ENCODE measurements at regions not wholly inside any gene's neighbourhood (a gene's known extent, or its start where the extent isn't known, plus 50 kb on each side); places are given as distances from the start of the nearest gene placed in this dataset.
A peak's percentile ranks its signal among the peaks of the same experiment; 100 is the strongest.

DNA sequence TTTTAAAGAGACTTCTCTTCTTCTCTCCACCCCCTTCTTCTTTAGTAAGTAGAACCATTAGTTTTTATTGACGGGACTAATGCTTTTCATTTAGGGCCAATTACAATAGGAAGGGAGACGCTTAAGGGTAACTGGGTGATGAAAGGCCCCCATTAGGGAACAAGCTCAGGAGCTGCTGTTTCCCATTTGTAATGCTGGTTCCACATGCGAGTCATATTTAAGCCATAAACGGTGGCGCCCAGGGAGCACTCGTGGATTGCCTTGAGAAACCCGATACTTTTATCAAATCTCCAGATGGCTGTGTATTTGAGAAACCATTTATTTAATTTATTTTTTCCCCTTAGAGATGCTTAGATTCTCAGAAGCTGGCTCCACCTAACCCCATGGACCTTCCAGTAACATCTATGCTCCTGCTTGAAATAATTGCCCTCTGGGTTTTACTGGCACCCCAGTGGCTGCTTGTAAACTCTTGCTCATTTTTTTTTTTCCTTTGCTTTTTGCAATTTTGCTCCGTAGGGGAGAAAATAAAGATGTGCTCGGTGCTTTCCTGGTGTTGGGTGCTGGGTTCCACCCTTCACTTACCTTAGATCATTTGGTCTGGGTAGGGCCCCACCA, 124.2 kb upstream of the MSX1 start:
- DNase-seq: no peak

DNA sequence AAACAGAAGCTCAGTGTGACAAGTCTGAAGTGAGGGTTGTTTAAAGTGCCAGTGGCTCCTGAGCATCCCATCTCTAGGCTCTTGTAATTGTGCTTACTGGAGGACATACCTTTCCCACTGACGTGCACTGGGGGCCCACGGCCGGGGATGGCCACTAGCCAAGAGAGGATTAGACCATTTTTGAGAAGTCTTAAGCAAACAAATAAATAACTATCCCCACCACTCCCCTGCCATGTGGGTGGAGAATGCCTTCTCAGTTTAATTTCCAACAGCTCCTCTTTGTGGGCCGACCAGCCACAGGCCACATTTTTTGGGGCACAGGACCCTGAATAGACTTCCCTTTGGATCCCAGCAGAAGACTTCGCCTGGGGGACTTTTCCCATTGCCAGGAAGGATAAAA, 125.0 kb upstream of the MSX1 start:
- no peak for DNase-seq

DNA sequence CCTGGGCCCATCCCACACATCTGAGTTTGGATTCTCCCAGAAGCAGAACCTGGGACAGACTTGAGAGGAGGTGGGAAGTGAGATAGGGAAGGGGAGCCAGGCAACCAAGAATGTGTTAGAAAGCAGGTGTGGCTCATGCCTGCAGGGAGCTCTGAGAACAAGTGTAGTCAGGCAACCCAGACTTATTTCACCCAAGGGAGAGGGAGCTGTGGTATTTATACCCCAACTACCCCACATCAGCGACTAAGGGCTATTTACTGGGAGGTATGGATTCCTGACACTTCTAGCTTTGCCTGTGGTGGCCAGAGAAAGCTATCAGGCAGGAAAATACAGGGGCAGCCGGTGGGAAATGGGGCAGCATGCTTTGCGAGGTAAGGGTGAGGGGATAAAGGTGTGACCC, 125.8 kb upstream of the MSX1 start:
- no peak for DNase-seq

DNA sequence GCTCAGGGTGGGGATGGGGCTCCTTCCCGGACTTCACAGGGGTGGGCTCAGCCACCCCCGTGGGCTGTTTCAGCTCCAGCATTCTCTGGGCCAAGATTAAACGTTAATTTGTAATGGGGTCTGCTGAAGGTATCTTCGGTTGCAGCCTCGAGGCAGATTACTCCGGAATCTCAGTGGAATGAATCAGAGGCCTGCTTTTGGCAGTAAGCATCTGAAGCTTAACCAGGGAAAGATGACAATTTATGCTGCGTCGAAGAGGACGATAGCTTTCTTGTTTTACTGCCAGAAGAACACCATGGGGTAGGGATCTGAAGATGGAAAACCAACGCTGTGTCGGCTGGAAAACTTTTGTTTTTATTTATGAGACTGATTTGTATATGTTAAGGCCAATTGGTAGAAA, 129.2 kb upstream of the MSX1 start:
- no peak for DNase-seq

DNA sequence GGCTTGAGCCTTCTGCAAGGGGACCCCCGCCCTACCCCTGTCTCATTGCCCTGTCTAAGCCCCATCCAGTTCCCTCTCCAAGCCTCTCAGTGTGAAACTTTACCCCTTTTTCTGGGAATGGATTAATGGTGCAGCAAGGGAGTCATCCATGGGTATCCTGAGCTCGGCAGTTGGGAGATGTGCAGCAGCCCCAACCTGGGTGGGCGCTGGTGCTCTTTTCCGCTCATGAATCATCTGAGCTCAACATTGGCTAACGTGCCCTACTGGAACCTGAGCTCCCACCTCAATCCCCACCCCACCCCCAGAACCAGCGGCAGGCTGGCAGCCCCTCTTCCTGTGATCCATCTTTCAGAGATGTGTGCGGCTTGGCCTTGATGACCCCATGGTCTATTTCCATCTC, 130.3 kb upstream of the MSX1 start:
- DNase-seq: no peak

DNA sequence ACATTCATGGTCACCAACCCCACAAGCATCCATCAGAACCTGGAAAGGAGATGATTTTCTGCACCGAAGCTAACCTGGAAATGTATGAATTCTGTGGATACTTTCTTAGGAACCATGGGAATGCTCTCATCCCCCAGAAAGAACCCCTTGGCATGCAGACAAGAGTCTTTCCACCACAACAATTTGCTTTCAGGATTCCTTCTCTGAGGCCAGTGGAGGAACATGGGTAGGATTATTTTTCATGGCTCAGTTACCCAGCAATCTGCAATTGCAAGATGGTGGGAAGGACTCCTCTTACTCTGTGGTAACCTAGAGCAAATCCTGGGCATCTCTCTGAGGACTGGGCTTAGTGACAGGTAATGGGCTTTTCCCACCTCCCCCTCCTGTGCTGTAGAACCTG, 131.9 kb upstream of the MSX1 start:
- no peak for DNase-seq

DNA sequence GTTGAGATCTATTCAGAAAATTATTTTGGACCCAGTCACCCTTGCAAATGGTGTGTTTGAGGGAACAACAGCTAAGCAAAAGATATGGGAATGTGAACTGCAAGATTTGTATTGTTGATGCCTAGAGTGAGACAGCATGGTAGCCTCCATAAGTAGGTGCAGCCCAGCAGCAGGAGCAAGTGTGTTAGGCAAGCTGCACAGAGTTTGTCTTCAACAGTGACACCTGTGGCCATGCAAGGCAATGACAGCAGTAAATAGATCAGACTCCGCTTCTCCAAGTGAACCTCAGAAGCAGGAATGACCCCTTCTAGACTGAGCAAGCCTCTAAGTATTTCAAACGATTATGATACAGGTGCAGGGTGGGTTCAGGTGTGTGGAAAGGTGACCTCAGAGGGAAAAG, 133.4 kb upstream of the MSX1 start:
- no peak for DNase-seq

DNA sequence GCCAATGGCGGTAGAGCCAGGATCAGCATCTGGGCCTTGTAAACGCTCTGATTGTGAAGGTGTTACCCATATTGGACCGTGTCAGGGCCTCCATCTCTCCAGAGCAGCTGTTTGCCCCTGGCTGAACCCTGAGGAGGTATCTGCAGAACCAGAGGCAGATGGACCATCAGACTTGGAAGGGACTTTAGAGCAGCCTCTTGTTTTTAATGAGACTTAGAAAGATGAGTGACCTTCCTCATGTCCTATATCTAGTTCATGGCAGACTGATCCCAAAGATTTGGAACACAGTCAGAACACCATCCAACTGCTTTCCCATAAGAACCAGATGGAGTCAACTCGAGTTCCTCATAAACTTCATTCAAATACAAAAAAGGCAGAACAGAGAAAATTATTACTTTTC, 135.1 kb upstream of the MSX1 start:
- DNase-seq: no peak

DNA sequence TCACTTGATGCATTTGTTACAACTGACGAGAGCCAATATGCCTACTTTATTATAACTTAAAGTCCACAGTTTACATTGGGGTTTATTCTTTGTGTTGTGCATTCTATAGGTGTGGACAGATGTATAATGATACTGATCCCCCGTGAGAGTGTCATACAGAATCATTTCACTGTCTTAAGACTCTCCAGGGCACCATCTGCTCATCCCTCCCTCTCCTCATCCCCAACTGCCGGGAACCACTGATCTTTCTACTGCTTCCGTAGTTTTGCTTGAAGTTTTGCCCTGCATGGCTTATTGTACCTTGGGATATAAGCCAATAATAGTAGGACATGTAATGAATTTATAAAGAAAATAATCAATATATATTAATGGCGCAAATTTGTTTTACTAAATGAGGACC, 137.8 kb upstream of the MSX1 start:
- DNase-seq: no peak

DNA sequence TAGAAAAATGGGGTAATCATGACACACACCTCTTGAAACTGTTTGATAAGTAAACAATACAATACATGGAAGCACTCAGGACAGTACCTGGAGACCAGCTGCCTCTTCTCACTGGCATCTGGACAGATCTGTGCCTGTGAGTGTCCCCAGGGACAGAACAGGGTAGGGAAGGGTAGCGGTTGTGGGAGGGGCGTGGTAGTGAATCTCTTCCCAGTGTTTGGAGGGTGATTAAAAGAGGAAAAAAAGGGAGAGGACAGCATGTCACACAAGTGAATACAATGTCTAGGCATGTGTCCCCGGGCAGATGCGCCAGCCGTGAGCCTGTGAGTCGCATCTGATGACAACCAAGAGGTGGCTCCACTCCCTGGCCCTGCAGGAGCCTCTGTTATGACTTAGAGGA, 138.8 kb upstream of the MSX1 start:
- DNase-seq: no peak

DNA sequence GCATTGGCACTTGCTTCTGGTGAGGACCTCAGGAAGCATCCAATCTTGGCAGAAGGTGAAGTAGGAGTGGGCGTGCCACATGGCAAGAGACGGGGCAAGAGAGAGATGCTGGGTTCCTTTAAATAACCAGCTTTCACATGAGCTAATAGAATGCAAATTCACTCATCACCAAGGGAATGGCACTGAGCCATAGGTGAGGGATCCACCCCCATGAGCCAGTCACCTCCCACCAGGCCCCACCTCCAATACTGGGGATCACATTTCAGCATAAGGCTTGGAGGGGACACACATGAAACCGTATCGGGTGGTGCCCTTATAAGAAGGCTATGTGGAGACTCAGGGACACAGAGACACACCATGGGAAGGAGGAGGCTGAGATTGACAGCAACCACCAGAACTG, 140.0 kb upstream of the MSX1 start:
- no peak for DNase-seq

DNA sequence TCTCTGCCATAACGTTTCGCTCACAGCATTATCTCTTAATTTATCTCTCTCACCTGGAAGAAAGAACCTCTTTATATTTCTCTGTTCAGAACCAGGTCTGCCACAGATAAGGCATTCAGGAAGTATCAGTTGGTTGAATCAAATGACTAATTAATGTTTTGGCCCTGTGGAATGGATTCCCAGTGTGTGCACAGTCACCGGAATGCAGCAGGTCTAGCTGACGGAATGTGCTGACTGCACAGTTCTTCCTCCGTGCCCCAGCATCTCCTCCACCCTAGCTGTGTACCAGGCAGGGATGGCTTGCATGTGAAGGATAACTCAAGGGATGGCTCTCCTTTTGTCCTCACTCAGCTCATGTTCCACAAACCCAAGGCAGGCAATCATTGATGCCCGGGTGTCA, 141.8 kb upstream of the MSX1 start:
- no peak for DNase-seq

DNA sequence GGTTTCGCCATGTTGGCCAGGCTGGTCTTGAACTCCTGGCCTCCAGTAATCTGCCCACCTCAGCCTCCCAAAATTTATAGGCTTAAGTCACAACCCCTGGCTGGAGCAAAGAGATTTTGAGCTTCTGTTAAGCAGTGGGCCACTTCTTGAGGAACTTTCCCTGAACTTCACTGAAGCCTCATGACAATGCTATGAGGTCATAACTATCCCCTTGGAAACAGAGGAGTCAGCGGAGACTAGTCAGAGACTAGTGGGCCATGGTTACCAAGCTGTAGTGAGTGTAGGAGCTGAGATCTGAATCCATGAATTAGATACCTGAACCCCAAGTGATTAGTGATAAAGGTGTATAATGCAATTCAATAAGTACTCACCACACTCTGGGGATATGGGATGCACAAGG, 145.1 kb upstream of the MSX1 start:
- DNase-seq: no peak

DNA sequence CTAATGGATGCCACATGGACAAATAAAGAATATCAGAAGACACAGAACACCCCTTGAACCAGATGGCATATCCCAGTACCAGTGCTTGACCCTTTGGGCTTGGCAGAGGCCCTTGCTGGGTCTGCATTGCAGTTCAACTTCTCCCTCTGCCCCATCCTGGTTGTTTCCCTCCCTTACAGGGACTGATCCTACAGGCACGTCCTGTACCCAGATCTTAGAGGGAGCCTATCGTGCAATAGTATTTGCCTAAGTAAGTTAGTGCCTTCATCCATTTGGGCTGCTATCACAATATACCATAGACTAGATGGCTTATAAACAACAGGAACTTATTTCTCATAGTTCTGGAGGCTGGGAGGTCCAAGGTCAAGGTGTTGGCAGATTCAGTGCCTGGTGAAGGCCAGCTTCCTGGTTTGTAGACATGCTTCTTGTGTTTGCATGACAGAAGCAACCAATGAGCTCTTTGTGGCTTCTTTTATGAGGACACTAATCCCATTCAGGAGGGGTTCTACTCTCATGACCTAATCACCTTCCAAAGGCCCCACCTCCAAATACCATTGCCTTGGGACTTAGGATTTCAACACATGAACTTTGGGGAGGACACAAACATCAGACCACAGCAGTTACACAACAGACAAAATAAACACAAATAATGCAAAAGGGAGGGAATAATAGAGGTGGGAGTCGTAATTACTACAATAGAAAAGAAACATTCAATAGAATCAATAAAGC, 146.5 kb upstream of the MSX1 start:
- no peak for DNase-seq

DNA sequence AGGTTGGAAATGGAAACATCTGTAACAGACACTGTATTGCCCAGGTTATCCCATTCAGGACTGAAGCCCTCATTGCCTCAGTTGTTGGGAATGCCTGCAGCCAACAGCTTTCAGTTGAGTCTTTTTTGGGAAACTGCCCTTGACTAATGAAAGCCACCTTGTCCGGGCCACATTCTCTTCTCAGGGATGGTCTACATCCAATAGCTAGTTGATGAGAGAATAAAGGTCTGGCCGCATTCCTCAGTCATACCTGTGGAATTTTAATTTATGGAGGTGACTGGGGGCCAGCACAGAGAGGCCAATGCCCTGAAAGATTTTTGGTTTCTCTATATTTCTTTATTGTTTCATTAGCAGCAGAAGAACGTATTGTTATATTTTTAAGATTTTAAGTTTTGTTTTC, 147.6 kb upstream of the MSX1 start:
- DNase-seq: no peak

DNA sequence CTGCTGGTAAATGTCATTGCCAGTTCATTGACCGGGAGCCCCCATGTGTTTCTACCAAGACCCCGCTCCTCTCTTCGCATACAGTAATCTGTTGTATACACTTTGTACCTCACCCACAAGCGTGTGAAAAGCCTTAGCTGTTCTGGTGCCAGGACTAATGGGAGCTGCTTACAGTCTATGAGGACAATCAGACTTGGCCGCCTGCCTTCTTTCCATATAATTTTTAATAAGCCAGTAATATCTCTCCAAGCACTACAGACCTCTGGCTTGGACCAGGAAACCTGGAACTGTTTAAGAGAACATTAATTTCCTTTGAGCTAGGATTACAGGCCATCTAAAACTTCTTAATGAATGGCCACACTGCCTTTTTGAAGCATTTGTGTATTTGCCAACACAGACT, 149.7 kb upstream of the MSX1 start:
- DNase-seq: no peak

DNA sequence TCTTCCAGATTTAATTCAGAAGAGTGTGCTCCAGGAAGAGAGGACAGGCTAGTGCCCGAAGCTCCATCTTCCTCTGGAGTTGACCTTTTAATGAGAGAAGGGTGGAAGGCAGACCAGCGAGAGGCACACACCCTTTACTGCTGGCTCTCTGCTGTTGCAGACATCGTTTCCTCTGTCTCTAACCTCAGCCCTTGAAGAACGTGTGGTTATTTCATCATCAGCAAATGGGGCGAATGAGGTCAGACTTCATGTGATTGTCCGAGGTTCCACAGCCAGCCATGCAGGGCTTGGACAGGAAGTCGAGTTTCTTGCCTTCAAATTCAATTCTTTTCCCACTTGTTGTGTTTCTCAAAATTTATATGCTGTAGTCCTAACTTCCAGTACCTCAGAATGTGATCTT, 155.2 kb upstream of the MSX1 start:
- DNase-seq: no peak

DNA sequence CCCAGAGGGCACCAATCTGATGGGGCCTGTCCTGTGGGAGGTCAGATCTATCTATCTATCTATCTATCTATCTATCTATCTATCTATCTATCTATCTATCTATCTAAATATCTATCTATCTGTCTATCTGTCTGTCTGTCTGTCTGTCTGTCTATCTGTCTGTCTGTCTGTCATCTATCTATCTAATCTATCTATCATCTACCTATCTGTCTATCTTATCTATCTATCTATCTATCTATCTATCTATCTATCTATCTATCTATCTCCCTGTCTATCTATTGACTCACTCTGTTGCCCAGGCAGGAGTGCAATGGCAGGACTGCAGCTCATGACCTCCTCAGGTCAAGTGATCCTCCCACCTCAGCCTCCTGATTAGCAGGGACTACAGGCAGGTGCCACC, 155.7 kb upstream of the STX18 start:
- DNase-seq: no peak

DNA sequence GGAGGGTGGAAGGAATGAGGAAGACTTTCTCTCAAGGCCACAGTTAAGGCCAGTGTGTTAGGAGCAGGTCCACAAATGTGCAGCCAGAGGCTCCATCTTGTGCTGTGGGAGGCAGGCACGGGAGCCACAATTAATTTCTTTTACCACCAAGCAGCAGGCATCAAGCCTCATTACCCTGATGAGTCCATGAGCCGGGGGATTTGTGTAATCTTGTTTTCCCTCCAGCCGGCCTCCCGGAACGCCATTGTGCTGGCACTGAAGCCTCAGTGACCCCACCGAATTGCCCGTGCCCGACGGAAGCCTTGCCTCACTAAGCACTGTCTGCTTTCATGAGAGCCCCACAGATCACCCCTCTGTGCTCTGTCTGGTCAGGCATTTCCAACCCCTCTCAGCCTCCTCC, 154.7 kb upstream of the STX18 start:
- DNase-seq: no peak

DNA sequence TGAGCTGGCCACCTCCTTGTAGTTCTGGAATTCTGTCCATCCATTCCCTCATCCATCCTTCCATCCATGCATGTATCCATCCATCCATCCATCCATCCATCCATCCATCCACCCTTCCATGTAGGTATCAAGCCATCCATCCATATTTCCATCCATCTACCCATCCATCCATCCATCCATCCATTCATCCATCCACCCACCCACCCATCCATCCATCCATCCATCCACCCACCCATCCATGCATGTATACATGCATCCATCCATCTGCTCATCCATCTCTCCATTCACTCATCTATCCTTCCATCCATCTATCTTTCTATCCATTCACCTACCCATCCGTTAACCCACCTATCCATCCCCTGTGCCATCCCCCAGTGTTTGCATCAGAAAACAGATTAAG, 153.6 kb upstream of the STX18 start:
- DNase-seq: no peak

DNA sequence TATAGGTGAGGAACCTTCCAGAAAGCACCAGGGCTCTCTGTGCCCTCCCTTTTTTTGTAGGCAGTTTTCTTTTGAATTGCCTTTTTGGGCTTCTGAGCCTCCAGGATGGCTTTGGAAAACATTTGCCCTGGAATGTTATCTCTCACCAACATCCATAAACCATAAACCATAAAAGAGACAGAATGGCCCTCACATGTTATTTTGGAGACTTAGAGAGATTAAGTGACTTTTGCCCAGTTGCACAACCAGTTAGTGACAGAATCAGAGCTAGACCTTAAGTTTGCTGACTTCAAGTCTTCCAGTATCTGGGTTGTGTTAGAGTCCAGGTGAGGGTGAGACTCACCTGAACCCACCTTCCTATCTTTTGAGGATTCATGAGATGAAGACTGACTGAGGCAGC, 153.0 kb upstream of the STX18 start:
- no peak for DNase-seq

DNA sequence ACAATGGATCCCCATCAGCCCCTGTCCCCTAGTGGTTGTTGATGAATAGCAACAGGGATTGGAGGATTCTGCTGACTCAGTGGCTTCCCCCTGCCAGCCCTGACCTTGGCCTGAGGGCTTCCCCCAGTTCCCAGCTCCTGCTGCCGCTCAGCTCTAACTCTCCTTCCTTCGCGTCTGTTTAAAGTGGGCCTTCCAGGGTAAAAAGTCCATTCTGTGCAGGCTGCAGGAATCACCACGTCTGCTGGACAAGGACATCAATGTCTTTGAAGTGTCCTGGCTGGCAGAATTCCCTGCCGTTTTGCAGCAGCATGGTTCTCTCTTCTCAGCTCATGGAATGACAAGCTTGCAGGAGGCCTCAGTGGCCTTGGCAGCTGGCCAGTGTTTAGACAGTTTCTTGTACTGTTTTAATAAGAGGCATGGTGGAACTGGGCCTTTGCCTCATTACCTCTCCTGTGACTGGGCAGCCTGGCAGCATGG, 152.5 kb upstream of the STX18 start:
- no peak for DNase-seq

DNA sequence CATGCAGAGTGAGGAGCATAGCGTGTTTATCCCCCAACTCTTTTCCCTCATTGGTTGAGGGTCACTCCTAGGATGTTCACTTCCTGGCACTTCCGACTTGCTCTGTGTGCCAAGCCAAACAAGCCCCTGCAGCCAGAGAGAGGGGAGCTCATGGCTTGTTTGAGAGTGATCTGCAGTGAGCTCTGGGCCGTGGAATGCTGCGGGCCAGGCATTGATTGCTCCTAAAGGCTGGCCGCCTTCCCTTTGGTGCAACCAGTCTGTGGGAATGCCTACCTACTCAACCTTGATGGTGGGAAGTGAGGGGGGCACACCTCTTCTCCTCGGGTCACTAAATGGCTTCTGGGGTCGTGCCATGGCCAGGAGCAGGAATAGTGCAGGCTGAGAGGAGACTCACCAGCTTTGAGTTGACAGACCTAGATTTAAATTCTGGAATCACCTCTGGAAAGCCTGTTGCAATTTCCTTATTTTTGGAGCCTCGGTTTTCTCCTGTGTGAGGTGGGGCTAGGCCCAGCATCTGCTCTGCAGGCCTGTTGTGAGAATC, 152.0 kb upstream of the STX18 start:
- DNase-seq: no peak

DNA sequence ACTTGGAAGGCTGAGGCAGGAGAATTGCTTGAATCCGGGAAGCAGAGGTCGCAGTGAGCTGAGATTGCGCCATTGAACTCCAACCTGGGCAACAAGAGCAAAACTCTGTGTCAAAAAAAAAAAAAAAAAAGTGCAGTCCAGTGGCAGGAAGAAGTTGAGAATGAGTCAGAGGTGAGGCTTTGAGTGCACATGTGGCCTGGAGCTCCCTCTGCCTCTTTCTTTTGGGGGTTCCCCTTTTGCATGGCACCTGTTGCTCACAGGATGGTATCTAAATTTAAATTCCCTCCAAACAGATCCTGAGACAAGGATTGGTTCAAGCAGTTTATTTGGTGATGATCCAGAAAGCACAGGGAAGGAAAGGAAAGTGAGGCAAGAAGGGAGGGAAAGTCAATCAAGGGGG, 151.4 kb upstream of the STX18 start:
- peak; percentile 22 for DNase-seq

DNA sequence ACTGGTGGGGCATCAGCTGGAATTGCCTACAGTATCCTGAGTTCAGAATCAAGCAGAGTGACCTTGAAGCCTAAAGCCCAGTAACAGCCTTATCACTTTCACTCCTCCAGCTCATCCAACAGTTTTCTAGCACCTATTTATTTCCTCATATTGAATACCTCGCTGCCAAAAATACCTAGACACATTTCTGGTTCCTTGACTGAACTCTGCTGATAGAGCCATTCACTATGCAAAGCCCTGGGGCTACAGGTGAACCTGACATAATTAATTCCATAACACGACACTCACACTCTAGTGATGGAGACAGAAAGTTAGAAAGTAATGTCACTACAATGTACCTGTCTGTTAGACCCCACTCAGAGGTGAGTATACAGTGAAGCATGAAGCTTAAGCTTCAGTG, 149.0 kb upstream of the STX18 start:
- DNase-seq: no peak
